Breast epithelium (tissue), 4 donors: ENCODE measurements at regions not wholly inside any gene's neighbourhood (a gene's known extent, or its start where the extent isn't known, plus 50 kb on each side); places are given as distances from the start of the nearest gene placed in this dataset.

Experiments
- DNase-seq, 2 donors: peaks; one replicate each; pipeline ENCODE4 v3.0.0-alpha.2; 2019; ENCODE audit warnings: low spot score in 2 of 2
- H3K27ac ChIP-seq, 2 donors: fragments of 200-600 bp; sonication (generic) in 1 of 2; one replicate each; pipeline ENCODE4 v1.5.1; 2016 to 2019; ENCODE audit warnings: mild to moderate bottlenecking in 1 of 2
- H3K27me3 ChIP-seq, 2 donors: fragments of 200-600 bp; sonication (generic) in 1 of 2; one replicate each; pipeline versions ENCODE4 v1.5.1 to v1.6.0; 2017 to 2019; ENCODE audit warnings: control low read depth in 1 of 2, mild to moderate bottlenecking in 1 of 2
- H3K36me3 ChIP-seq: fragments of 200-600 bp; one replicate; pipeline ENCODE4 v1.5.1; 2019
- H3K4me1 ChIP-seq, 2 donors: fragments of 200-600 bp; sonication (generic); one replicate each; pipeline ENCODE4 v1.5.1; 2016 to 2019; ENCODE audit warnings: control low read depth in 1 of 2
- H3K4me3 ChIP-seq, 3 donors: fragments of 200-600 bp; sonication (generic); 1 replicate in 2 of 3; 2 replicates in 1 of 3; pipeline ENCODE4 v1.5.1; 2016 to 2019; ENCODE audit warnings: mild to moderate bottlenecking in 3 of 3, moderate library complexity in 2 of 3
- H3K9me3 ChIP-seq, 2 donors: fragments of 200-600 bp; sonication (generic) in 1 of 2; one replicate each; pipeline ENCODE4 v1.5.1; 2016 to 2019; ENCODE audit warnings: control low read depth in 1 of 2
- POLR2A ChIP-seq: fragments of 450-650 bp; IDR thresholded peaks from one replicate; pipeline ENCODE4 v1.6.1; 2016; ENCODE audit warnings: antibody characterized with exemption, mild to moderate bottlenecking, moderate library complexity
- POLR2AphosphoS5 ChIP-seq, 3 donors: sonication (generic); formaldehyde crosslinking; IDR thresholded peaks; one replicate each; pipeline ENCODE4 v1.6.1; 2017; ENCODE audit warnings: antibody characterized with exemption in 3 of 3
- intact Hi-C: fragments of 100-400 bp; cut with DNase I; formaldehyde crosslinking; loops from one replicate; pipeline ENCODE4 v1.15.1; 2023; ENCODE audit warnings: low total_unique reads
- TF ChIP-seq, protein P1 (sequence below), 3 donors: fragments of 450-650 bp; IDR thresholded peaks; one replicate each; pipeline ENCODE4 v1.5.1; 2016 to 2017; ENCODE audit warnings: antibody characterized with exemption in 3 of 3, mild to moderate bottlenecking in 3 of 3, moderate library complexity in 3 of 3

DNA sequence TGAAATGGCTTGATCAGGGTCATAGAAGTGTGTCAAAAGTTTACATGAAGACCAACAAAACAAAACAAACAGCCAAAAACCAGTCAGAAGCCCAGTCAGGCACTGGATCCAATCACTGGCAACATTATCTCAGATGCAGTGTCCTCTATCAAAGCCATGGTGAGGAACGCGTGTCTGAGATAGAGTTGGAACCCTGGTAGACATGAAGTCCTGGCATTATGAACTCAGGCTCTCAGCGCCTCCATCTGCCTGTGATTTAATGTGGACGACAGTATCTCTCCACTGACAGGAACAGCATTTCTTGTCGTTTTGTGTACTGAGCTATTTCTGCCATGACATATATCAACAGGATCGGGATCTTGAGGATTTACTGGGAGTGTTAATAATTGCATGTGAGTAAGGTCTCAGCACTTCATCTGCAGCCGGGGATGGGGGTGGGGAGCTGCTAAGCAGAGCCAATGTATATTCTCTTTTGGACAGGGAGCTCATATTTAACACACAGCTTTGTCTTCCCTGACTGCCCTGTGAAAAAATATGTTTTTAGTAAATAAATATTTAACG is 1120.0 kb downstream of the IGSF11 start:
- H3K9me3 ChIP-seq = no peaks in the 10 kb centered on the region
- H3K36me3 ChIP-seq = no peaks in the 10 kb centered on the region
- H3K27ac ChIP-seq = no peak overlapping the region
- no peaks in the 10 kb centered on the region for H3K27me3 ChIP-seq
- no peaks in the 10 kb centered on the region for H3K4me1 ChIP-seq
- DNase-seq = no peak
- H3K4me3 ChIP-seq = no peak overlapping the region
- intact Hi-C loops = no loop called here
- TF ChIP-seq, protein P1, sequence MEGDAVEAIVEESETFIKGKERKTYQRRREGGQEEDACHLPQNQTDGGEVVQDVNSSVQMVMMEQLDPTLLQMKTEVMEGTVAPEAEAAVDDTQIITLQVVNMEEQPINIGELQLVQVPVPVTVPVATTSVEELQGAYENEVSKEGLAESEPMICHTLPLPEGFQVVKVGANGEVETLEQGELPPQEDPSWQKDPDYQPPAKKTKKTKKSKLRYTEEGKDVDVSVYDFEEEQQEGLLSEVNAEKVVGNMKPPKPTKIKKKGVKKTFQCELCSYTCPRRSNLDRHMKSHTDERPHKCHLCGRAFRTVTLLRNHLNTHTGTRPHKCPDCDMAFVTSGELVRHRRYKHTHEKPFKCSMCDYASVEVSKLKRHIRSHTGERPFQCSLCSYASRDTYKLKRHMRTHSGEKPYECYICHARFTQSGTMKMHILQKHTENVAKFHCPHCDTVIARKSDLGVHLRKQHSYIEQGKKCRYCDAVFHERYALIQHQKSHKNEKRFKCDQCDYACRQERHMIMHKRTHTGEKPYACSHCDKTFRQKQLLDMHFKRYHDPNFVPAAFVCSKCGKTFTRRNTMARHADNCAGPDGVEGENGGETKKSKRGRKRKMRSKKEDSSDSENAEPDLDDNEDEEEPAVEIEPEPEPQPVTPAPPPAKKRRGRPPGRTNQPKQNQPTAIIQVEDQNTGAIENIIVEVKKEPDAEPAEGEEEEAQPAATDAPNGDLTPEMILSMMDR (IDR thresholded peaks at IDR 0.05) = no peak
- TF ChIP-seq POLR2A (no peak), POLR2AphosphoS5 (IDR thresholded peaks at IDR 0.05) (no peak)

DNA sequence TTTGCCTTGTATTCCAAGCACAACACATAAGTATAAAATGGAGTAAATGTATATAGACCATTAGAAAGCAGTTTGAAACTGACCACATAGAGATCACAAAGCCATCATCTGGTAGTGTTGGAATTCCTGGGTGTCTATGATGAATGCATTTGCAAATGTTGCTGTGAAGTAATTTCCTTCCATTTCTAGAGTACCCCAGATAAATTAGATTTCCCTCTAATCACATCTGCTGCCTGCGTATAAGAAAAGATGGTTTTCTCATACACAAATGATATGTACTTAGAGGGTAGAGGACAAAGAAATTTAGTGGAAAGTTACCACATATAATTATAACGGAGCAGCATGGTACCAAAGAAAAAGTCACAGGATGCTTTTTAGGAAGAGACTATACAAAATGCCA is 1117.8 kb downstream of the IGSF11 start:
- H3K4me1 ChIP-seq = no peaks in the 10 kb centered on the region
- intact Hi-C loops = no loop called here
- no peaks in the 10 kb centered on the region for H3K9me3 ChIP-seq
- TF ChIP-seq, protein P1 (IDR thresholded peaks at IDR 0.05) = no peak
- no peak for TF ChIP-seq POLR2AphosphoS5 (IDR thresholded peaks at IDR 0.05)
- no peak for TF ChIP-seq POLR2A
- no peak for DNase-seq
- H3K27me3 ChIP-seq = no peaks in the 10 kb centered on the region
- no peak overlapping the region for H3K4me3 ChIP-seq
- H3K27ac ChIP-seq = no peak overlapping the region
- no peaks in the 10 kb centered on the region for H3K36me3 ChIP-seq

DNA sequence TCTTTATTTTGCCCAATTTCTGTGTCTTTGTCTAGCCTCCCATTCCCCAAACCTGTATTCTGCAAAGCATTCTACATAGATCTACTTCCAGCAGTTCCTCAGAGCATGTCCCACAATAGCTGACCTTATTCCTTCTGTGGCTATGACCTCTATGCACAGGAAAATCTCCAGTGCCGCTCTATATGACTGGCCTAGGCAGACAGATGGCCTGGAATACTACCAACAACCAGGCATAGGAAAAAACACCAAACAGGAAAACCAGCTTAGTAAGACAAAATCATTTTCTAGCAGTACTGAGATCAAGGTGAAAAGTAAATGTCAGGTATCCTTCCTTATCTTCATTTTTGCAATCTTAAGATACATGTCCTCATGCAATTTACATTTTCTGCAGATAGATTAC is 1115.0 kb downstream of the IGSF11 start:
- Histone ChIP-seq H3K36me3 (no peaks in the 10 kb centered on the region), H3K27me3 (no peaks in the 10 kb centered on the region), H3K27ac (no peak overlapping the region), H3K4me3 (no peak overlapping the region), H3K9me3 (no peaks in the 10 kb centered on the region), H3K4me1 (no peaks in the 10 kb centered on the region)
- TF ChIP-seq POLR2AphosphoS5 (IDR thresholded peaks at IDR 0.05) (no peak), POLR2A (no peak)
- TF ChIP-seq, protein P1 (IDR thresholded peaks at IDR 0.05) = no peak
- no peak for DNase-seq
- intact Hi-C loops = no loop called here

DNA sequence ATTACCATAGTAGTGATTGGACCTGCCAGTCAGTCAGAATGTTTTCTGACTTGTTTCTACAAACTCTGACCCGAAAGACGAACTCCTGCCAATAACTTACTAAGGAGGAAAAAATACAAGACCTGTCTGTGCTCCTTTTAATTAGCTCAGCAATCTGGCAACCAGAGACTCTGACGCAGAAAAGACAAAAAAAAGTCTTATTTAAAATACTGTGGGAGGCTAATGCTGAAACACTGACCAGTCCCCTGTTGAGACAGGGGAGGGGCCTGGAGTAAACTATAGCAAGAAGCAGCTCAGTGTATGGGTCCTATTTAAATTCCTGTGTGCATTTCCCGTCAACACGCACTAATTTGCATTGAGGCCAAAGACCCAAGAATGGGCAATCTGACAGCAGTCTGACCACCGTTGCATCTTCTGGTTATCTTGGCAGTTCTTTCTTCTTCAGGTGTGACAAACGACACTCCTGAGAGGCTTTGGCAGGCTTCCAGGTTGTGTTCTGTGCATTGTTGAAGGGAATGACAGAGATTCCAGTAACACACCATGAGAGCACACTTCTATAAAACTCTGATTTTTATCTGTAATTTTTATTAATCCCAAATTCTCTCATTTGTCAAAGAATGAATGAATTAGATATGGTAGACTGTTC is 1114.3 kb downstream of the IGSF11 start:
- DNase-seq = no peak
- H3K4me1 ChIP-seq = no peaks in the 10 kb centered on the region
- TF ChIP-seq POLR2AphosphoS5 (IDR thresholded peaks at IDR 0.05) (no peak), POLR2A (no peak)
- TF ChIP-seq, protein P1 (IDR thresholded peaks at IDR 0.05) = no peak
- H3K27me3 ChIP-seq = no peaks in the 10 kb centered on the region
- no peaks in the 10 kb centered on the region for H3K36me3 ChIP-seq
- H3K27ac ChIP-seq = no peak overlapping the region
- intact Hi-C loops = no loop called here
- no peak overlapping the region for H3K4me3 ChIP-seq
- H3K9me3 ChIP-seq = no peaks in the 10 kb centered on the region

DNA sequence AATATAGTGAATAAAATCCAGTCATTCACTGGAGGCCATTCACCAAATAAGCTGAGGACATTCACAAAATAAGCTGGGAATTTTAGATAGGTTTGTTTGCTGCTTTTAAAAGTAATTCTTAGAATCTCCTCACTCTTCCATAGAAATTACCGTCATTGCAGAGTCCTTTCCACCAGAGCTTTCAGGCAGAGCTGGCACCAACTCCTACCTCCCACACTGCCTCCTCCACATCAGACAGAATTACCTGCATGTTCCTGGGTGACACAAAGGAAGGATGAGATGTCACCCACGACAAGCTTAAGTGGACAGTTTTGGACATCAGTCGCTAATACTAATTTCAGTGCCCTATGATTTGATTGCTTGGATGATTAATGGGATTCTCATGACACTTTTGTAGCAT is 1113.2 kb downstream of the IGSF11 start:
- Histone ChIP-seq H3K4me1 (no peaks in the 10 kb centered on the region), H3K27me3 (no peaks in the 10 kb centered on the region), H3K4me3 (no peak overlapping the region), H3K9me3 (no peaks in the 10 kb centered on the region), H3K36me3 (no peaks in the 10 kb centered on the region), H3K27ac (no peak overlapping the region)
- no peak for TF ChIP-seq POLR2AphosphoS5 (IDR thresholded peaks at IDR 0.05)
- TF ChIP-seq, protein P1 (IDR thresholded peaks at IDR 0.05) = no peak
- TF ChIP-seq POLR2A = no peak
- intact Hi-C loops = no loop called here
- DNase-seq = no peak
